HepG2 (cell line): ENCODE measurements at regions not wholly inside any gene's neighbourhood (a gene's known extent, or its start where the extent isn't known, plus 50 kb on each side); places are given as distances from the start of the nearest gene placed in this dataset.

Experiments
- ATAC-seq: fragments of 200-7000 bp; cut with Tn5 transposase; 3 replicates; pipeline ENCODE4 v1.9.1; 2020; ENCODE audit warnings: mild to moderate bottlenecking, moderate library complexity
- BruUV-seq: library from RNA; stranded (reverse); fragments of 400-500 nt; replicated peaks from 2 replicates; lab custom pipeline; 2021; lab: Mats Ljungman, UMichigan
- CTCF ChIA-PET: fragments of 300-600 bp; formaldehyde crosslinking; extraction: SDS; loops from one replicate; lab custom pipeline; 2021; ENCODE audit warnings: low total read pairs, inconsistent platforms, low intra/inter-chr PET ratio; lab: Yijun Ruan, JAX
- POLR2A ChIA-PET: fragments of 350-600 bp; sonication (Branson Sonifier 250); formaldehyde crosslinking; loops from one replicate; lab custom pipeline; 2020; ENCODE audit warnings: antibody characterized with exemption, inconsistent platforms; lab: Yijun Ruan, JAX
- DNase-seq: peaks from one replicate; pipeline ENCODE4 v3.0.0-alpha.2; 2015; ENCODE audit warnings: low spot score
- FAIRE-seq: peaks from 3 replicates; lab custom pipeline; 2011; peaks lifted over from hg19 to GRCh38; lab: Jason Lieb, UNC
- H2AFZ ChIP-seq: one replicate; pipeline ENCODE4 v1.6.1; 2011; ENCODE audit warnings: low read length, inconsistent platforms
- H3K27ac ChIP-seq: fragments of 300-600 bp; 3 replicates; pipeline ENCODE4 v1.8.0; 2011; ENCODE audit warnings: mixed run types, mild to moderate bottlenecking, mixed read lengths, low read length, inconsistent platforms; ENCODE audit not compliant: insufficient read depth; ENCODE audit errors: extremely low read length
- H3K27me3 ChIP-seq, 2 experiments: fragments of 200-600 bp in 1 of 2; 2 replicates in 1 of 2; 3 replicates in 1 of 2; pipeline versions ENCODE4 v1.6.0 to v1.8.0; 2011; ENCODE audit warnings: low read length in 2 of 2, mild to moderate bottlenecking in 2 of 2, moderate library complexity in 2 of 2, inconsistent platforms in 1 of 2; ENCODE audit not compliant: insufficient read depth in 2 of 2, control insufficient read depth in 1 of 2
- H3K36me3 ChIP-seq, 2 experiments: fragments of 200-600 bp in 1 of 2; replicated peaks in 1 of 2; 2 replicates in 1 of 2; 3 replicates in 1 of 2; pipeline versions ENCODE4 v1.5.1 to v1.8.0; 2011; ENCODE audit warnings: low read length in 2 of 2, inconsistent platforms in 1 of 2; ENCODE audit not compliant: insufficient read depth in 2 of 2, control insufficient read depth in 1 of 2
- H3K4me1 ChIP-seq: 2 replicates; pipeline ENCODE4 v1.5.1; 2012; ENCODE audit warnings: low read length, inconsistent platforms; ENCODE audit not compliant: insufficient read depth
- H3K4me2 ChIP-seq: 2 replicates; pipeline ENCODE4 v1.6.0; 2011; ENCODE audit warnings: low read depth, low read length, inconsistent platforms
- H3K4me3 ChIP-seq, 3 experiments: fragments of 200-600 bp in 1 of 3; sonication (generic), shearing (Covaris generic) in 1 of 3; replicated peaks in 1 of 3; 2 replicates each; pipeline ENCODE4 v1.5.1; 2011 to 2016; ENCODE audit warnings: low read length in 3 of 3, inconsistent platforms in 2 of 3, low read depth in 2 of 3, mild to moderate bottlenecking in 2 of 3, control low read depth in 1 of 3, mixed read lengths in 1 of 3; ENCODE audit not compliant: insufficient read depth in 1 of 3
- H3K79me2 ChIP-seq: one replicate; pipeline ENCODE4 v1.6.1; 2011; ENCODE audit warnings: low read length, inconsistent platforms; ENCODE audit not compliant: insufficient read depth
- H3K9ac ChIP-seq: 2 replicates; pipeline ENCODE4 v1.6.0; 2011; ENCODE audit warnings: mild to moderate bottlenecking, low read depth, low read length, inconsistent platforms; ENCODE audit not compliant: insufficient read depth
- H3K9me3 ChIP-seq: 2 replicates; pipeline ENCODE4 v1.5.1; 2012; ENCODE audit warnings: mild to moderate bottlenecking, low read length
- H4K20me1 ChIP-seq: 2 replicates; pipeline ENCODE4 v1.6.0; 2011; ENCODE audit warnings: inconsistent platforms, mild to moderate bottlenecking, low read length, moderate library complexity; ENCODE audit not compliant: insufficient read depth
- ATF4 ChIP-seq, 2 experiments: fragments of 450-650 bp in 1 of 2; sonication (generic) in 1 of 2; formaldehyde crosslinking; IDR thresholded peaks; 2 replicates each; pipeline versions ENCODE4 v1.5.0 to v1.8.0; 2020 to 2022; ENCODE audit warnings: mild to moderate bottlenecking in 1 of 2, missing genetic modification reagents in 1 of 2
- CSRNP1 ChIP-seq: sonication (generic); formaldehyde crosslinking; IDR thresholded peaks from 2 replicates; pipeline ENCODE4 v1.8.1; 2023; ENCODE audit warnings: mild to moderate bottlenecking, missing genetic modification reagents
- FOXA1 ChIP-seq, 2 experiments: fragments of 450-650 bp in 1 of 2; sonication (generic) in 1 of 2; formaldehyde crosslinking in 1 of 2; IDR thresholded peaks; 2 replicates each; pipeline versions ENCODE4 v1.4.0 to v1.6.1; 2016 to 2020; ENCODE audit warnings: missing genetic modification reagents in 1 of 2
- GTF3A ChIP-seq: sonication (generic); formaldehyde crosslinking; conservative IDR thresholded peaks from 2 replicates; pipeline ENCODE4 v1.4.0; 2020; ENCODE audit warnings: mild to moderate bottlenecking, missing genetic modification reagents
- HNF1A ChIP-seq, 2 experiments: sonication (generic) in 1 of 2; formaldehyde crosslinking in 1 of 2; IDR thresholded peaks; 2 replicates each; pipeline versions ENCODE4 v1.4.0 to v1.6.1; 2016 to 2020; ENCODE audit warnings: borderline replicate concordance in 1 of 2, low read depth in 1 of 2, mild to moderate bottlenecking in 1 of 2, missing genetic modification reagents in 1 of 2
- JUNB ChIP-seq: sonication (generic); formaldehyde crosslinking; IDR thresholded peaks from 2 replicates; pipeline ENCODE4 v1.8.0; 2022; ENCODE audit warnings: missing genetic modification reagents, mild to moderate bottlenecking, borderline replicate concordance
- PLSCR1 ChIP-seq: sonication (generic); formaldehyde crosslinking; IDR thresholded peaks from 2 replicates; pipeline ENCODE4 v1.5.0; 2020; ENCODE audit warnings: missing genetic modification reagents, mild to moderate bottlenecking, borderline replicate concordance
- RBFOX2 ChIP-seq: fragments of 200-400 bp; formaldehyde crosslinking; IDR thresholded peaks from 2 replicates; pipeline ENCODE4 v1.6.1; 2017; ENCODE audit warnings: low read depth, mild to moderate bottlenecking, low read length
- RFXAP ChIP-seq: sonication (generic); formaldehyde crosslinking; IDR thresholded peaks from 2 replicates; pipeline ENCODE4 v1.4.0; 2020; ENCODE audit warnings: missing genetic modification reagents, borderline replicate concordance
- ZNF138 ChIP-seq: sonication (generic); formaldehyde crosslinking; IDR thresholded peaks from 2 replicates; pipeline ENCODE4 v1.5.0; 2020; ENCODE audit warnings: mild to moderate bottlenecking, low read depth, missing genetic modification reagents
- ZNF382 ChIP-seq: sonication (generic); formaldehyde crosslinking; IDR thresholded peaks from 2 replicates; pipeline ENCODE4 v1.5.0; 2020; ENCODE audit warnings: missing genetic modification reagents, mild to moderate bottlenecking, borderline replicate concordance
- ZNF605 ChIP-seq: sonication (generic); formaldehyde crosslinking; IDR thresholded peaks from 2 replicates; pipeline ENCODE4 v1.8.0; 2022; ENCODE audit warnings: mild to moderate bottlenecking, missing genetic modification reagents
- ZSCAN30 ChIP-seq: sonication (generic); formaldehyde crosslinking; IDR thresholded peaks from 2 replicates; pipeline ENCODE4 v1.5.0; 2020; ENCODE audit warnings: mild to moderate bottlenecking, missing genetic modification reagents
- WGBS: methylation state at CpG from one replicate; pipeline ENCODE4 v1.1.6; 2017; ENCODE audit warnings: low lambda C conversion rate; 5-methylcytosine and 5-hydroxymethylcytosine counted together
- in situ Hi-C: cut with HindIII; loops from 2 replicates; pipeline ENCODE4 v1.10.0; 2017; ENCODE audit warnings: low pct_unique_long_range_greater_than_20kb; ENCODE audit not compliant: extremely low pct_ligation_motif_present
- intact Hi-C: fragments of 100-400 bp; cut with micrococcal nuclease; formaldehyde crosslinking; loops from one replicate; pipeline ENCODE4 v1.10.0; 2022; ENCODE audit not compliant: unreplicated experiment

GRCh38 chr7:12929476-12930140 lies 242.2 kb downstream of the ARL4A start:
- no peak overlapping the region for H3K9ac ChIP-seq
- no peaks in the 10 kb centered on the region for H4K20me1 ChIP-seq
- H2AFZ ChIP-seq = no peak overlapping the region
- no peaks in the 10 kb centered on the region for H3K36me3 ChIP-seq
- H3K9me3 ChIP-seq = no peaks in the 10 kb centered on the region
- POLR2A ChIA-PET = no interaction called here
- no peaks in the 10 kb centered on the region for H3K27me3 ChIP-seq
- intact Hi-C loops = no loop called here
- TF ChIP-seq CSRNP1 (CRISPR knock-in tag) (no peak), ZNF605 (CRISPR knock-in tag) (no peak), JUNB (no peak), RBFOX2 (no peak), ZNF382 (CRISPR knock-in tag) (no peak), FOXA1 (IDR thresholded peaks at IDR 0.05) (no peak), FOXA1 (CRISPR knock-in tag; IDR thresholded peaks at IDR 0.05) (no peak), HNF1A (IDR thresholded peaks at IDR 0.05; ENCODE audit: low read depth) (no peak), HNF1A (CRISPR knock-in tag; IDR thresholded peaks at IDR 0.05; ENCODE audit: borderline replicate concordance) (no peak), ZSCAN30 (CRISPR knock-in tag) (no peak), RFXAP (CRISPR knock-in tag) (no peak), ATF4 (CRISPR knock-in tag; IDR thresholded peaks at IDR 0.05) (no peak), GTF3A (CRISPR knock-in tag) (no peak), PLSCR1 (CRISPR knock-in tag) (no peak), ZNF138 (CRISPR knock-in tag) (no peak)
- TF ChIP-seq, all 625 proteins: peak for 0
- WGBS = 39% methylated on average over 1 of the region's 1 CpG
- Histone ChIP-seq H3K27ac (no peak overlapping the region), H3K4me1 (no peaks in the 10 kb centered on the region), H3K79me2 (no peaks in the 10 kb centered on the region), H3K4me3 (no peak overlapping the region), H3K4me2 (no peak overlapping the region)
- CTCF ChIA-PET = no interaction called here
- no peak for FAIRE-seq
- no peak for DNase-seq
- BruUV-seq = no TSS peak
- no peak for ATAC-seq
- in situ Hi-C loops = no loop called here
